ENCODE measurements at regions not wholly inside any gene's neighbourhood (a gene's known extent, or its start where the extent isn't known, plus 50 kb on each side); places are given as distances from the start of the nearest gene placed in this dataset.

DNA sequence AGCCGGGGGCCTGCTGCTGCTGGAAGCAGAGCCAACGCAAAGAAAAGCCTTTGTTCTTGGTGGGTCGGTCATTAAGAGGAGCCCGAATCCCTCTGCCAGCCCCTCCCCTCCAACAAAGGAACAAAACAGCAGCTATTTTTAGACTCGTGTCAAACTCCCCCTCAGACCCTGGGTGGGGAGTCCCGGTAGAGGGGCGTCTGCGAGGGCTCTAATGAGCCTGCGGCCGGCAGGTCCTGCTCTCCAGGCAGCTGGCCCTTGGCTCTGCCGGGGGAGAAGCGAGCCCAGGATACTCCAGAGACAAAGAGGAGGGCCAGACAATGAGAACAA lies 114.0 kb downstream of the LHX2 start:
- TF ChIP-seq CTCF (conservative IDR thresholded peaks at IDR 0.05; ENCODE audit: low read depth, low read length) (no peak), EZH2 (IDR thresholded peaks at IDR 0.05; ENCODE audit: low read length, unreplicated experiment) (no peak)
